RPMI8226 (cell line): ENCODE measurements at regions not wholly inside any gene's neighbourhood (a gene's known extent, or its start where the extent isn't known, plus 50 kb on each side); places are given as distances from the start of the nearest gene placed in this dataset.
"Not testable (repeated sequence)": the region's sequence is repeated elsewhere in the genome, so short reads cannot be mapped to it uniquely, and the experiment has no call there.

ENCODE experiments used
- DNase-seq: peaks from one replicate; pipeline ENCODE4 v3.0.0-alpha.2; 2015

DNA sequence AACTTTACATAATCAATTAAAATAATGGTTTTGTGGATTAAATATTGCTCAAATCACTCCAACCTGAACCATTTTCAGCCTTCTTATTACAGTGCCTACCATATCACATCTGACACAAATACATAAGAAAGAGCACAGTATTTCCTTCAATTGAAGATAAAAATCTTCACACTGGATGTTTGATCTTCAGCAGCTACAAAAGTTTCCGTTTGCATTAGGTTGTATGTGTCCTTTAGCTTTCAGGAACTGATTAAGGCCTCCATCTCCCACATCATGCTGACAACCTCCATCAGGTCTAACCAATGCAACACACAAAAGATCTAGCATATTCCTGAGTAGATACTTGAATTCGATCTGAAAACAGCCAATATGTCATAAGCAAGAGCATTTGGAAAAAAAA, 195.1 kb upstream of the NR5A2 start:
- no peak for DNase-seq

GRCh38 chr1:199834711-199835110, 192.8 kb upstream of the NR5A2 start:
- no peak for DNase-seq

DNA sequence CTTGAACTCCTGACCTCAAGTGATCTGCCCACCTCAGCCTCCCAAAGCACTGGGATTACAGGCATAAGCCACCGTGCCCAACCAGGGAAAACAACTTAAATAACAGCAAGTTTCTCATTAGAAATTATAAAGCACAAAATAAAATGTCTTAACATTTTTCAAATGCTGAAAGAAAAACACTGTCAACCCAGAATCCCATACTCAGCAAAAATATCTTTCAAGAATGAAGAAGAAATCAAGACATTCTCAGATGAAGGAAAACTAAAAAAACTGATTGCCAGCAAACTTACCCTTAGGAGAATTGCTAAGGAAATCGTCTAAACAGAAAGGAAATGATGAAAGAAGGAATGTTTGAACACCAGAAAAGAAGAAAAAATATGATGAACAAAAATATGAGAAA, 191.1 kb upstream of the NR5A2 start:
- no peak for DNase-seq

- no peak for DNase-seq
Measured at GRCh38 chr1:199837321-199837720, 190.2 kb upstream of the NR5A2 start.

DNA sequence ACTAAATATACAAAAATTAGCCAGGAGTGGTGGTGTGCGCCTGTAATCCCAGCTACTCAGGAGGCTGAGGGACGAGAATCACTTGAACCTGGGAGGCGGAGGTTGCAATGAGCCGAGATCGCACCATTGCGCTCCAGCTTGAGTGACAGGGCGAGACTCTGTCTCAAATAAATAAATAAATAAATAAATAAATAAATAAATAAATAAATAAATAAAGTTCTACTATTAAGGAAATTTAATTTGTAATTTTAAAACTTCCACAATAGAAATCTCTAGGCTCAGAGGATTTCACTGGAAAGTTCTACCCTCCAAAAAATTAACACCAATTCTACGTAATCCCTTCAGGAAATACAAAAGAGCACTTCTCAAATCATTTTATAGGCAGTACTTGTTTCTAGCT, 187.9 kb upstream of the NR5A2 start:
- not testable (repeated sequence) for DNase-seq

- not testable (repeated sequence) for DNase-seq
Measured at GRCh38 chr1:199843096-199843495, 184.4 kb upstream of the NR5A2 start.

GRCh38 chr1:199843861-199844260, 183.6 kb upstream of the NR5A2 start:
- DNase-seq, result no peak

DNA sequence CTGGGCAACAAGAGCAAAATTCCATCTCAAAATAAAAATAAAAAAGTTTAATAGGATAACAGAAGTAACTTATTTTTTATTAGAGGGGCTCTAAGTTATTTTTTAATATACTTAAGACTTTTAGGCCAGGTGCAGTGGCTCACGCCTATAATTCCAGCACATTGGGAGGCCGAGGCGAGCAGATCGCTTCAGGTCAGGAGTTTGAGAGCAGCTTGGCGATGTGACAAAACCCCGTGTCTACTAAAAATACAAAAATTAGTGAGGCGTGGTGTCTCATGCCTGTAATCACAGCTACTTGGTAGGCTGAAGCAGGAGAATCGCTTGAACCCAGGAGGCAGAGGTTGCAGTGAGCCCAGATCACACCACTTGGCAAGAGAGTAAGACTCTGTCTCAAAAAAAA, 180.5 kb upstream of the NR5A2 start:
- no peak for DNase-seq

- DNase-seq, result no peak
Measured at GRCh38 chr1:199851439-199852140, 175.9 kb upstream of the NR5A2 start.

GRCh38 chr1:199854686-199855321, 172.7 kb upstream of the NR5A2 start:
- DNase-seq, result no peak

DNA sequence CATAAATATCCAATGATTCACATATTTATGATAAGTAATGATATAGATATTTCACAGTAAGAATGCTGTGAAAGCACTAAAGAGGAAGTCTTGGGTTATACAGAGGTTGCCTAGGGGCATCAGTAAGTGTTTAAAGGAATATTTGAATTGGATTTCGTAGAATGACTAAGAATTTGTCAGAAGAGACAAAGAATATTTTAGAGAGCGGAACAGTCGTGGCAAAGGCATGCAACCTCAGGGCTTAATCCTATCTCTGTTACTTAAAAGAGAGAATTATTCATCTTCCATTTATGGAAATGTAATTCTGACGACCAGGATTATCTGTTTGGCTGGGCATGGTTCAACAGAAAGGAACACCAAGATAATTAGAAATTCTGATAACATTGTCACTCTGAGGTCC, 171.9 kb upstream of the NR5A2 start:
- no peak for DNase-seq

DNA sequence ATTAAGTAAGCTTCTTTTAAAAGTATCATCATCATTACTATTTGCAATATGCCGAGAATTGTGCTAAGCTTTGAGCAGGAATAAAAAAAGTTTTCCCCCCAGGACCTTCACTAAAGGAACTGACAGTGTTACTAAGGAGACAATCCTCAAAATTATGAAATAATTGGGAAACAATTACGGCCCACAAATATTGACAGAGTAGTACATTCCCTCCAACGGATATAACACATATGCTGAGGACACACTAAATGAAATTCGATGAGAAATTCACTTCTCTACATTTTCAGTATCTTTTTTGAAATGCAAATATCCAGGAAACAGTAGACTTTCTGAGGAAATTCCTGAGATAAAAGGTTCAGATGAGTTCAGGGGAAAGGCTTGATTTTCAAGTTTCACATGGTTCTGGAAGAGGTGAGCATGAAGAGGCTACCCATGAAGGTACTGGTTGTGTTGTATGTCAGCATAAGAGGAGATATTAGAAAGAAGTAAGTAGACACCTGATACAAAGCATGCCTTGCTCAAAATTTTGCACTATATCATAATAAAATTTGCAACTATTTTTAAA, 171.2 kb upstream of the NR5A2 start:
- no peak for DNase-seq

DNA sequence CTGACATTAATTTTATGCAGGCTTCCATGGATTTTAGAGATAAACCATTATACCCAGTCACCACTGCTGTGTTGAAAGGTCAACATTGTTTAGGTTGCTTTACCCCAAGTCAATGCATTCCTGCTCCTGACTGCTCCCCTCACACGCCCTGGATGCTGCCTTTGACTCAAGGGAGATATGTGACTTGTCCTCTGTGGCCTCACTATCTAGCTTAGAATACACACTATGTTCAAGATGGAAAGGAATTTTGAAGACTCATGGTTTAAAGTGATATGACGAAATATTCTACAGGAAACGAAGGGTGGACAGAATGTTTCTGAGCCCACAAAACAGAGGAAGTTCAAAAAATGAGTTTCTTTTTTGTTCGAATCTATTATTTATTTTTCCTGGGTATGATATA, 170.4 kb upstream of the NR5A2 start:
- no peak for DNase-seq

- DNase-seq, result no peak
Measured at GRCh38 chr1:199857516-199857915, 170.0 kb upstream of the NR5A2 start.

GRCh38 chr1:199858171-199858570, 169.3 kb upstream of the NR5A2 start:
- DNase-seq, result no peak

GRCh38 chr1:199858856-199859255, 168.7 kb upstream of the NR5A2 start:
- no peak for DNase-seq

GRCh38 chr1:199859491-199859933, 168.0 kb upstream of the NR5A2 start:
- DNase-seq, result no peak

- no peak for DNase-seq
Measured at GRCh38 chr1:199861020-199861795, 166.3 kb upstream of the NR5A2 start.

GRCh38 chr1:199862047-199862446, 165.5 kb upstream of the NR5A2 start:
- no peak for DNase-seq

GRCh38 chr1:199866210-199866617, 161.3 kb upstream of the NR5A2 start:
- DNase-seq, result no peak

DNA sequence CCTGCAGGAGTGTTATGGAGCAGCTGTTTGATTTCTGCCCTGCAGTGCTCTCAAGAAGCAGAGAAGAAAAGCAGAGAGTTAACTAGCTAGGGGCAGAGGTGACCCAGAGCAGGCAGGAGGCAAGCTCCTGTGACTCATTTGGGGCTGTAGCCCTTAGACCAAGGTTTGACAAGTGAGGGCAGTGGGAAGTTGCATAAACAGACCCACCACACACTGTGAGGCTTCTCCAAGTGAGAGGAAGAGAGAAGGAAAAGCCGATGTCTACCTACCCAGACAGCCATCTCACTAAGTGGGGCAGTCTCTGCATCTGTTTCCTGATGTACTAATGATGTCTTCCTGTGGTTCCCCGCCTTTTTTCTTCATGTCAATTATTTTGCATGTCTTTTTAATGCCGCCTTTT, 159.9 kb upstream of the NR5A2 start:
- DNase-seq, result no peak

DNA sequence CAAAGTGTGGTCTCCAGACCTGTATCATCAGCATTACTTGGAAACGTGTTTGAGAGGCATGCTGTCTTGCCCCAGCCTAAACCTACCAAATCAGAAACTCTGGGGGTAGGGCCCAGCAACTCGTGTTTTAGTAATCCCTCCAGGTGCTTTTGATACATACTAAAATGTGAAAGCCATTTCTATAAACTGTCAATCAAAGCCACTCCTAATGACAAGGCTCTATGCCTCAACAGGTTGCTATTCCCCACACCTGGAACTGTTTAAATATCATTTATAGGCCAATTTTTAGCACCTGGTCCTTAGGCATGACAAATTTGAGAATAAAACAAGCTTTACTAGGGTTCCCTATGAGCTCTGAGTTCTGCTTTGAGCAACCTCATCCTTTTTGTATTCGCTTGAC, 158.7 kb upstream of the NR5A2 start:
- no peak for DNase-seq

- no peak for DNase-seq
Measured at GRCh38 chr1:199875337-199875736, 152.2 kb upstream of the NR5A2 start.

DNA sequence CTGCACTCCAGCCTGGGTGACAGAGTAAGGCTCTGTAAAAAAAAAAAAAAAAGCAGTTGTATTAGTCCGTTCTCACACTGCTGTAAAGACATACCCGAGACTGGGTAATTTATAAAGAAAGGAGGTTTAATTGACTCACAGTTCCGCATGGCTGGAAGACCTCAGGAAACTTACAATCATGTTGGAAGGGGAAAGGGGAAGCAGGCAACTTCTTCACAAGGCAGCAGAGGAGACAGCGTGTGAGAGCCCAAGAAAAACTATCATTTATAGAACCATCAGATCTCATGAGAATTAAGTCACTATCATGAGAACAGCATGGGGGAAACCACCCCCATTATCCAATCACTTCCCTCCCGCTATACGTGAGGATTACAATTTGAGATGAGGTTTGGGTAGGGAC, 151.7 kb upstream of the NR5A2 start:
- no peak for DNase-seq
